ENCODE measurements at regions not wholly inside any gene's neighbourhood (a gene's known extent, or its start where the extent isn't known, plus 50 kb on each side); places are given as distances from the start of the nearest gene placed in this dataset.

GRCh38 chr4:14636563-14636962, 365.7 kb upstream of the CPEB2 start:
- Histone ChIP-seq H3K27ac (no peak overlapping the region), H3K4me1 (replicated peaks; ENCODE audit: insufficient read depth) (no peaks in the 10 kb centered on the region), H3F3A (ENCODE audit: insufficient read depth, low read depth) (no peaks in the 10 kb centered on the region), H3K4me2 (no peak overlapping the region), H3K9me2 (ENCODE audit: insufficient read depth) (no peaks in the 10 kb centered on the region), H2AFZ (no peak overlapping the region), H3K79me2 (ENCODE audit: low read depth) (no peaks in the 10 kb centered on the region), H3K27me3 (ENCODE audit: insufficient read depth, low read depth) (no peaks in the 10 kb centered on the region), H4K20me1 (ENCODE audit: insufficient read depth) (no peaks in the 10 kb centered on the region), H3K9me3 (ENCODE audit: insufficient read depth, low read depth) (no peaks in the 10 kb centered on the region), H3K4me3 (no peak overlapping the region), H3K36me3 (ENCODE audit: low read depth) (no peaks in the 10 kb centered on the region)
- ChIA-PET CTCF (no interaction called here), POLR2A (ENCODE audit: unreplicated experiment) (no interaction called here)
- no peak for TF ChIP-seq EZH2 (IDR thresholded peaks at IDR 0.05; ENCODE audit: low read depth)
- TF ChIP-seq, protein P1, sequence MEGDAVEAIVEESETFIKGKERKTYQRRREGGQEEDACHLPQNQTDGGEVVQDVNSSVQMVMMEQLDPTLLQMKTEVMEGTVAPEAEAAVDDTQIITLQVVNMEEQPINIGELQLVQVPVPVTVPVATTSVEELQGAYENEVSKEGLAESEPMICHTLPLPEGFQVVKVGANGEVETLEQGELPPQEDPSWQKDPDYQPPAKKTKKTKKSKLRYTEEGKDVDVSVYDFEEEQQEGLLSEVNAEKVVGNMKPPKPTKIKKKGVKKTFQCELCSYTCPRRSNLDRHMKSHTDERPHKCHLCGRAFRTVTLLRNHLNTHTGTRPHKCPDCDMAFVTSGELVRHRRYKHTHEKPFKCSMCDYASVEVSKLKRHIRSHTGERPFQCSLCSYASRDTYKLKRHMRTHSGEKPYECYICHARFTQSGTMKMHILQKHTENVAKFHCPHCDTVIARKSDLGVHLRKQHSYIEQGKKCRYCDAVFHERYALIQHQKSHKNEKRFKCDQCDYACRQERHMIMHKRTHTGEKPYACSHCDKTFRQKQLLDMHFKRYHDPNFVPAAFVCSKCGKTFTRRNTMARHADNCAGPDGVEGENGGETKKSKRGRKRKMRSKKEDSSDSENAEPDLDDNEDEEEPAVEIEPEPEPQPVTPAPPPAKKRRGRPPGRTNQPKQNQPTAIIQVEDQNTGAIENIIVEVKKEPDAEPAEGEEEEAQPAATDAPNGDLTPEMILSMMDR (conservative IDR thresholded peaks at IDR 0.05), result no peak
- intact Hi-C loops (cut with micrococcal nuclease; ENCODE audit: unreplicated experiment), result no loop called here
- no peak for DNase-seq
- BruUV-seq (replicated peaks), result no TSS peak

DNA sequence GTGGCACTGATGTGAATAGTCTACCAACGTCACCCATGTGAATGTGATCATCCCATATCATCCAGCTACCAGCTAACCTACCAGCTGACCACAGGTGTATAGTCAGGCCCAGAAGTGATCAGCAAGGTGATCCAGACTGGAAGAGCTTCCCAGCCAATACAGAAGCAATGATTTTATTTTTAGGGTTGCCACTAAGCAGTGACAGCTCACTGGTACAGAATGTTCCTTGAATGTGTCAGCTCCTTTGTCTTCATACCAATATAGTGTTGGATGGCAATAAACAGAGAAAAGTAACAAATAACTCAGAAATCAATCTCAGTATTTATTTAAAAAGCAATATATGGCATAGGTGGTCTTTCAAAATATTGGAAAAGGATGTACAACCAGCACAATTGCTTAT, 361.8 kb upstream of the CPEB2 start:
- H4K20me1 ChIP-seq (ENCODE audit: insufficient read depth), result no peaks in the 10 kb centered on the region
- H2AFZ ChIP-seq, result no peak overlapping the region
- no peaks in the 10 kb centered on the region for H3K36me3 ChIP-seq (ENCODE audit: low read depth)
- no peaks in the 10 kb centered on the region for H3K27me3 ChIP-seq (ENCODE audit: insufficient read depth, low read depth)
- no TSS peak for BruUV-seq (replicated peaks)
- H3K79me2 ChIP-seq (ENCODE audit: low read depth), result no peaks in the 10 kb centered on the region
- H3K27ac ChIP-seq, result no peak overlapping the region
- ChIA-PET CTCF (no interaction called here), POLR2A (ENCODE audit: unreplicated experiment) (no interaction called here)
- H3K9me3 ChIP-seq (ENCODE audit: insufficient read depth, low read depth), result no peaks in the 10 kb centered on the region
- TF ChIP-seq, protein P1 (conservative IDR thresholded peaks at IDR 0.05), result no peak
- TF ChIP-seq EZH2 (IDR thresholded peaks at IDR 0.05; ENCODE audit: low read depth), result no peak
- no peak overlapping the region for H3K4me2 ChIP-seq
- no peaks in the 10 kb centered on the region for H3K9me2 ChIP-seq (ENCODE audit: insufficient read depth)
- DNase-seq, result no peak
- no peaks in the 10 kb centered on the region for H3F3A ChIP-seq (ENCODE audit: insufficient read depth, low read depth)
- H3K4me3 ChIP-seq, result no peak overlapping the region
- H3K4me1 ChIP-seq (replicated peaks; ENCODE audit: insufficient read depth), result no peaks in the 10 kb centered on the region
- intact Hi-C loops (cut with micrococcal nuclease; ENCODE audit: unreplicated experiment), result no loop called here

GRCh38 chr4:14641871-14642270, 360.4 kb upstream of the CPEB2 start:
- ChIA-PET CTCF (interaction anchor here (0.8 kb wide), 1 partner anchor 14 kb away, joined by 16 read pairs; no protein-coding TSS in a partner anchor), POLR2A (ENCODE audit: unreplicated experiment) (no interaction called here)
- no peak overlapping the region for H3K27ac ChIP-seq
- intact Hi-C loops (cut with micrococcal nuclease; ENCODE audit: unreplicated experiment), result no loop called here
- H3K36me3 ChIP-seq (ENCODE audit: low read depth), result no peaks in the 10 kb centered on the region
- no peak overlapping the region for H2AFZ ChIP-seq
- H3K79me2 ChIP-seq (ENCODE audit: low read depth), result no peaks in the 10 kb centered on the region
- no peaks in the 10 kb centered on the region for H3F3A ChIP-seq (ENCODE audit: insufficient read depth, low read depth)
- no peak for DNase-seq
- H3K9me3 ChIP-seq (ENCODE audit: insufficient read depth, low read depth), result no peaks in the 10 kb centered on the region
- H3K4me1 ChIP-seq (replicated peaks; ENCODE audit: insufficient read depth), result no peaks in the 10 kb centered on the region
- TF ChIP-seq EZH2 (IDR thresholded peaks at IDR 0.05; ENCODE audit: low read depth), result no peak
- TF ChIP-seq, protein P1 (conservative IDR thresholded peaks at IDR 0.05), result no peak
- H3K4me2 ChIP-seq, result no peak overlapping the region
- H3K9me2 ChIP-seq (ENCODE audit: insufficient read depth), result no peaks in the 10 kb centered on the region
- H3K4me3 ChIP-seq, result no peak overlapping the region
- no TSS peak for BruUV-seq (replicated peaks)
- H3K27me3 ChIP-seq (ENCODE audit: insufficient read depth, low read depth), result no peaks in the 10 kb centered on the region
- H4K20me1 ChIP-seq (ENCODE audit: insufficient read depth), result no peaks in the 10 kb centered on the region
